AG04450 (cell line): ENCODE measurements at regions not wholly inside any gene's neighbourhood (a gene's known extent, or its start where the extent isn't known, plus 50 kb on each side); places are given as distances from the start of the nearest gene placed in this dataset.

Experiments used
- CTCF ChIA-PET: fragments of 300-600, 350-600 bp; formaldehyde crosslinking; extraction: SDS; loops from one replicate; lab custom pipeline; 2022; ENCODE audit warnings: antibody characterized with exemption, inconsistent platforms; lab: Charles Lee
- POLR2A ChIA-PET: fragments of 350-600 bp; formaldehyde crosslinking; extraction: SDS; loops from one replicate; lab custom pipeline; 2021; ENCODE audit warnings: antibody characterized with exemption, inconsistent platforms; lab: Yijun Ruan, JAX
- DNase-seq: peaks from one replicate; pipeline ENCODE4 v3.0.0-alpha.2; 2011; ENCODE audit warnings: low read depth, low spot score
- H3K27ac ChIP-seq: one replicate; pipeline ENCODE4 v1.5.1; 2012; ENCODE audit warnings: low read depth, low read length, control low read depth
- H3K27me3 ChIP-seq: one replicate; pipeline ENCODE4 v1.6.0; 2012; ENCODE audit warnings: low read length; ENCODE audit not compliant: control insufficient read depth, insufficient read depth
- H3K4me3 ChIP-seq: 2 replicates; pipeline ENCODE4 v1.5.1; 2011; ENCODE audit warnings: mild to moderate bottlenecking, low read depth, low read length, control low read depth
- H3K9me3 ChIP-seq: 2 replicates; pipeline ENCODE4 v1.5.1; 2012; ENCODE audit warnings: low read length; ENCODE audit not compliant: control insufficient read depth, insufficient read depth
- TF ChIP-seq, protein P1 (sequence below): IDR thresholded peaks from 2 replicates; pipeline ENCODE4 v1.5.1; 2011; ENCODE audit warnings: low read depth, low read length, control low read depth, inconsistent platforms

GRCh38 chr16:82341146-82341669 is 171.2 kb upstream of the MPHOSPH6 start:
- Histone ChIP-seq H3K27me3 (no peaks in the 10 kb centered on the region), H3K27ac (no peak overlapping the region), H3K9me3 (no peaks in the 10 kb centered on the region), H3K4me3 (no peak overlapping the region)
- TF ChIP-seq, protein P1, sequence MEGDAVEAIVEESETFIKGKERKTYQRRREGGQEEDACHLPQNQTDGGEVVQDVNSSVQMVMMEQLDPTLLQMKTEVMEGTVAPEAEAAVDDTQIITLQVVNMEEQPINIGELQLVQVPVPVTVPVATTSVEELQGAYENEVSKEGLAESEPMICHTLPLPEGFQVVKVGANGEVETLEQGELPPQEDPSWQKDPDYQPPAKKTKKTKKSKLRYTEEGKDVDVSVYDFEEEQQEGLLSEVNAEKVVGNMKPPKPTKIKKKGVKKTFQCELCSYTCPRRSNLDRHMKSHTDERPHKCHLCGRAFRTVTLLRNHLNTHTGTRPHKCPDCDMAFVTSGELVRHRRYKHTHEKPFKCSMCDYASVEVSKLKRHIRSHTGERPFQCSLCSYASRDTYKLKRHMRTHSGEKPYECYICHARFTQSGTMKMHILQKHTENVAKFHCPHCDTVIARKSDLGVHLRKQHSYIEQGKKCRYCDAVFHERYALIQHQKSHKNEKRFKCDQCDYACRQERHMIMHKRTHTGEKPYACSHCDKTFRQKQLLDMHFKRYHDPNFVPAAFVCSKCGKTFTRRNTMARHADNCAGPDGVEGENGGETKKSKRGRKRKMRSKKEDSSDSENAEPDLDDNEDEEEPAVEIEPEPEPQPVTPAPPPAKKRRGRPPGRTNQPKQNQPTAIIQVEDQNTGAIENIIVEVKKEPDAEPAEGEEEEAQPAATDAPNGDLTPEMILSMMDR, result no peak
- ChIA-PET POLR2A (no interaction called here), CTCF (interaction anchor here (0.8 kb wide), 1 partner anchor 77 kb away, joined by 3 read pairs; no protein-coding TSS in a partner anchor)
- DNase-seq, result no peak

DNA sequence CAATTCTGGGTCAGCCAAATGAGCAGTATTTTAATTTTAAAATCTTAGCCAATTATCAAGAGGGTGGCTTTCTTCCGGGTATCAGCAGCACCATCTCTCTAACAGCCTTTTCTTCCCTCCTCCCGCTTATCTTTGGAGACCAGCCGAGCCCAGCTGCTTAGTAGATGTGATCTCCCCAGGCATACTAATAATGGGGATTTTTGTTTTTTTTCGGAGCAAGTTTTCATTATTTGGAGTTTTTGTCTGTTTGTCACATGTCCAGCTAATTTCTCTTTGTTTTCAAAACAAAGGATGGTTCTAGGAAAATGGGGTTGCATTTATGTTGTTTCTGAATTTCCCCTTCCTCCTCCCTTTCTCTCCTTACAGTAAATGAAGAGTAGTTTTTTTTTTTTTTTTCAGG is 170.5 kb upstream of the MPHOSPH6 start:
- no peaks in the 10 kb centered on the region for H3K27me3 ChIP-seq
- H3K27ac ChIP-seq, result no peak overlapping the region
- DNase-seq, result no peak
- H3K9me3 ChIP-seq, result no peaks in the 10 kb centered on the region
- ChIA-PET POLR2A (no interaction called here), CTCF (no interaction called here)
- TF ChIP-seq, protein P1, result no peak
- H3K4me3 ChIP-seq, result no peak overlapping the region

- Histone ChIP-seq H3K27me3 (no peaks in the 10 kb centered on the region), H3K9me3 (no peaks in the 10 kb centered on the region), H3K27ac (no peak overlapping the region), H3K4me3 (no peak overlapping the region)
- TF ChIP-seq, protein P1, result no peak
- DNase-seq, result no peak
- POLR2A ChIA-PET, result no interaction called here
- CTCF ChIA-PET, result no interaction called here
Measured at GRCh38 chr16:82337355-82337754, 167.3 kb upstream of the MPHOSPH6 start.

- Histone ChIP-seq H3K27ac (no peak overlapping the region), H3K9me3 (no peaks in the 10 kb centered on the region), H3K4me3 (no peak overlapping the region), H3K27me3 (peaks cover 2% of the 10 kb centered on the region)
- TF ChIP-seq, protein P1, result no peak
- ChIA-PET CTCF (no interaction called here), POLR2A (no interaction called here)
- DNase-seq, result no peak
Measured at GRCh38 chr16:82331974-82332750, 162.1 kb upstream of the MPHOSPH6 start.

- peaks cover 2% of the 10 kb centered on the region for H3K27me3 ChIP-seq
- ChIA-PET POLR2A (no interaction called here), CTCF (no interaction called here)
- no peaks in the 10 kb centered on the region for H3K9me3 ChIP-seq
- no peak overlapping the region for H3K27ac ChIP-seq
- no peak for DNase-seq
- H3K4me3 ChIP-seq, result no peak overlapping the region
- TF ChIP-seq, protein P1, result no peak
Measured at GRCh38 chr16:82331397-82331796, 161.4 kb upstream of the MPHOSPH6 start.
